ENCODE measurements at regions not wholly inside any gene's neighbourhood (a gene's known extent, or its start where the extent isn't known, plus 50 kb on each side); places are given as distances from the start of the nearest gene placed in this dataset.
A peak's percentile ranks its signal among the peaks of the same experiment; 100 is the strongest.

DNA sequence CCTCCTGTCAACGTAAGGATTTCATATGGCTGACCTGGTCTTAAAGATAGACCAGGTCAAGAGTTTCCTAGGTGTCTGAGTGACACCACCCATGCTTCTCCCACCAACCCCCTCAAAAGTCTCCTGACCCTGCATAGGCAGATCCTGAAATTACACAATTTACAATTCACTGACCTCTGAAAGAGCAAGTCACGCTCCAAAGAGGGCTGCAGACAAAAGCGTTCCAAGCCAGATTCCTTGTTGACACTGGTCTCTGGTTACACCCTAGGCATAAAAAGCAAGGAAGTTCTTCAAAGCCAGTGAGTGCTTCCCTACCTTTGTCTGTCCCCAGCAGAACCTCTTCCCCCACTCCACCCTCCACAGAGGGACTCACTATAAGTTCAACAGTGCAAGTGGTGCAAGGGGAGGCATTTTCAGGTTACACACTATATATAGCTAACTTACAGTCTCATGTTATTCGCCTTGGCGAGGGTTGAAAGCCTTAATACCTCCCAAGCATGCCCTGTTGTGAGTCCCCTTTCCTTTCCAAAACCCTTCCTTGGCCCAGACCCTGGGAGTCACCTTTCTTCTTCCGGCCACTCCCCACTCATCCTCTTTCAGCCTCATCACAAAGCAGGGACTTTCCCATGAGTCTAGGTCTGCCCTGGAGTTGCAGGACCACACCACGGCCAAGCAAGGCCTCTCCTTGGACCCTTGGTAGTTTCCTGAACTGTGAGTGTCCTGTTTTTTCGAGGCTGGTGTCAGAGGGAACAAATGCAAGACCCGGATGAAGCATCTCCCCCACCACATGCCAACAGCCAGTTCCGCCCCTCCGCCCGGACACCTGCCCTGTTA, 58.0 kb upstream of the KLF3 start (continued):
- TF ChIP-seq ZNF333 (CRISPR knock-in tag; IDR thresholded peaks at IDR 0.05; ENCODE audit: borderline replicate concordance) (no peak), GABPA (IDR thresholded peaks at IDR 0.05; ENCODE audit: low read depth, low read length) (no peak), GABPA (CRISPR knock-in tag; IDR thresholded peaks at IDR 0.05; ENCODE audit: low read depth) (peak; percentile 42; the same call in 1 of the 2 replicates), NR2C2 (CRISPR knock-in tag; IDR thresholded peaks at IDR 0.05; ENCODE audit: borderline replicate concordance) (0 out of 2 replicates have a peak, but pooled peaks have one; percentile 23), ARNT2 (CRISPR knock-in tag; IDR thresholded peaks at IDR 0.05; ENCODE audit: low read depth) (0 out of 2 replicates have a peak, but pooled peaks have one; percentile 20), ZNF292 (CRISPR knock-in tag; IDR thresholded peaks at IDR 0.05; ENCODE audit: borderline replicate concordance, low read depth) (peak; percentile 22; the same call in 1 of the 2 replicates), ZMYM4 (CRISPR knock-in tag; IDR thresholded peaks at IDR 0.05) (peak; percentile 22; the same call in 1 of the 2 replicates), CREM (IDR thresholded peaks at IDR 0.05) (no peak), CREM (CRISPR knock-in tag; IDR thresholded peaks at IDR 0.05) (no peak), SIX4 (CRISPR knock-in tag; IDR thresholded peaks at IDR 0.05) (peak; percentile 87; the same call in 1 of the 2 replicates), SOX6 (IDR thresholded peaks at IDR 0.05) (no peak), SOX6 (CRISPR knock-in tag; IDR thresholded peaks at IDR 0.05) (peak; percentile 72), ZNF12 (CRISPR knock-in tag; IDR thresholded peaks at IDR 0.05) (peak; percentile 96), EP300 (IDR thresholded peaks at IDR 0.05; ENCODE audit: low read depth in 2 of 2, low read length in 2 of 2) (0 out of 4 replicates have a peak, but pooled peaks of 1 of the 2 experiments have one; percentile 11), EP300 (CRISPR knock-in tag; IDR thresholded peaks at IDR 0.05; ENCODE audit: borderline replicate concordance) (no peak), KAT8 (CRISPR knock-in tag; IDR thresholded peaks at IDR 0.05) (no peak), RARA (CRISPR knock-in tag; IDR thresholded peaks at IDR 0.05) (peak; percentile 58)
- TF ChIP-seq, protein P1, sequence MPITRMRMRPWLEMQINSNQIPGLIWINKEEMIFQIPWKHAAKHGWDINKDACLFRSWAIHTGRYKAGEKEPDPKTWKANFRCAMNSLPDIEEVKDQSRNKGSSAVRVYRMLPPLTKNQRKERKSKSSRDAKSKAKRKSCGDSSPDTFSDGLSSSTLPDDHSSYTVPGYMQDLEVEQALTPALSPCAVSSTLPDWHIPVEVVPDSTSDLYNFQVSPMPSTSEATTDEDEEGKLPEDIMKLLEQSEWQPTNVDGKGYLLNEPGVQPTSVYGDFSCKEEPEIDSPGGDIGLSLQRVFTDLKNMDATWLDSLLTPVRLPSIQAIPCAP (CRISPR knock-in tag; IDR thresholded peaks at IDR 0.05; ENCODE audit: low read depth) = no peak
- TF ChIP-seq, protein P2, sequence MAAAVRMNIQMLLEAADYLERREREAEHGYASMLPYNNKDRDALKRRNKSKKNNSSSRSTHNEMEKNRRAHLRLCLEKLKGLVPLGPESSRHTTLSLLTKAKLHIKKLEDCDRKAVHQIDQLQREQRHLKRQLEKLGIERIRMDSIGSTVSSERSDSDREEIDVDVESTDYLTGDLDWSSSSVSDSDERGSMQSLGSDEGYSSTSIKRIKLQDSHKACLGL (CRISPR knock-in tag; IDR thresholded peaks at IDR 0.05) = no peak
- TF ChIP-seq, protein P3, sequence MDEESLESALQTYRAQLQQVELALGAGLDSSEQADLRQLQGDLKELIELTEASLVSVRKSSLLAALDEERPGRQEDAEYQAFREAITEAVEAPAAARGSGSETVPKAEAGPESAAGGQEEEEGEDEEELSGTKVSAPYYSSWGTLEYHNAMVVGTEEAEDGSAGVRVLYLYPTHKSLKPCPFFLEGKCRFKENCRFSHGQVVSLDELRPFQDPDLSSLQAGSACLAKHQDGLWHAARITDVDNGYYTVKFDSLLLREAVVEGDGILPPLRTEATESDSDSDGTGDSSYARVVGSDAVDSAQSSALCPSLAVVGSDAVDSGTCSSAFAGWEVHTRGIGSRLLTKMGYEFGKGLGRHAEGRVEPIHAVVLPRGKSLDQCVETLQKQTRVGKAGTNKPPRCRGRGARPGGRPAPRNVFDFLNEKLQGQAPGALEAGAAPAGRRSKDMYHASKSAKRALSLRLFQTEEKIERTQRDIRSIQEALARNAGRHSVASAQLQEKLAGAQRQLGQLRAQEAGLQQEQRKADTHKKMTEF (CRISPR knock-in tag; IDR thresholded peaks at IDR 0.05) = 0 out of 2 replicates have a peak, but pooled peaks have one; percentile 25
- TF ChIP-seq, protein P4, sequence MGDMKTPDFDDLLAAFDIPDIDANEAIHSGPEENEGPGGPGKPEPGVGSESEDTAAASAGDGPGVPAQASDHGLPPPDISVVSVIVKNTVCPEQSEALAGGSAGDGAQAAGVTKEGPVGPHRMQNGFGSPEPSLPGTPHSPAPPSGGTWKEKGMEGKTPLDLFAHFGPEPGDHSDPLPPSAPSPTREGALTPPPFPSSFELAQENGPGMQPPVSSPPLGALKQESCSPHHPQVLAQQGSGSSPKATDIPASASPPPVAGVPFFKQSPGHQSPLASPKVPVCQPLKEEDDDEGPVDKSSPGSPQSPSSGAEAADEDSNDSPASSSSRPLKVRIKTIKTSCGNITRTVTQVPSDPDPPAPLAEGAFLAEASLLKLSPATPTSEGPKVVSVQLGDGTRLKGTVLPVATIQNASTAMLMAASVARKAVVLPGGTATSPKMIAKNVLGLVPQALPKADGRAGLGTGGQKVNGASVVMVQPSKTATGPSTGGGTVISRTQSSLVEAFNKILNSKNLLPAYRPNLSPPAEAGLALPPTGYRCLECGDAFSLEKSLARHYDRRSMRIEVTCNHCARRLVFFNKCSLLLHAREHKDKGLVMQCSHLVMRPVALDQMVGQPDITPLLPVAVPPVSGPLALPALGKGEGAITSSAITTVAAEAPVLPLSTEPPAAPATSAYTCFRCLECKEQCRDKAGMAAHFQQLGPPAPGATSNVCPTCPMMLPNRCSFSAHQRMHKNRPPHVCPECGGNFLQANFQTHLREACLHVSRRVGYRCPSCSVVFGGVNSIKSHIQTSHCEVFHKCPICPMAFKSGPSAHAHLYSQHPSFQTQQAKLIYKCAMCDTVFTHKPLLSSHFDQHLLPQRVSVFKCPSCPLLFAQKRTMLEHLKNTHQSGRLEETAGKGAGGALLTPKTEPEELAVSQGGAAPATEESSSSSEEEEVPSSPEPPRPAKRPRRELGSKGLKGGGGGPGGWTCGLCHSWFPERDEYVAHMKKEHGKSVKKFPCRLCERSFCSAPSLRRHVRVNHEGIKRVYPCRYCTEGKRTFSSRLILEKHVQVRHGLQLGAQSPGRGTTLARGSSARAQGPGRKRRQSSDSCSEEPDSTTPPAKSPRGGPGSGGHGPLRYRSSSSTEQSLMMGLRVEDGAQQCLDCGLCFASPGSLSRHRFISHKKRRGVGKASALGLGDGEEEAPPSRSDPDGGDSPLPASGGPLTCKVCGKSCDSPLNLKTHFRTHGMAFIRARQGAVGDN (CRISPR knock-in tag; IDR thresholded peaks at IDR 0.05) = peak; percentile 17; the same call in 1 of the 2 replicates
